Gastrocnemius medialis (tissue), 4 donors: ENCODE measurements at regions not wholly inside any gene's neighbourhood (a gene's known extent, or its start where the extent isn't known, plus 50 kb on each side); places are given as distances from the start of the nearest gene placed in this dataset.

Source experiments
- CTCF ChIP-seq, 5 experiments: fragments of 450-650 bp in 3 of 5; fragments of 200-600 bp in 2 of 5; sonication (generic) in 2 of 5; IDR thresholded peaks in 4 of 5; conservative IDR thresholded peaks in 1 of 5; 1 replicate in 4 of 5; 2 replicates in 1 of 5; pipeline ENCODE4 v1.5.1; 2016 to 2019; ENCODE audit warnings: antibody characterized with exemption in 5 of 5, mild to moderate bottlenecking in 3 of 5, moderate library complexity in 3 of 5
- POLR2A ChIP-seq, 2 donors: fragments of 450-650 bp; IDR thresholded peaks; one replicate each; pipeline ENCODE4 v1.6.1; 2017; ENCODE audit warnings: antibody characterized with exemption in 2 of 2, mild to moderate bottlenecking in 2 of 2, moderate library complexity in 2 of 2

GRCh38 chrX:7771788-7772438, 71.1 kb upstream of the VCX start:
- no peak for TF ChIP-seq CTCF (IDR thresholded peaks at IDR 0.05 in 4 of 5, conservative IDR thresholded peaks at IDR 0.05 in 1 of 5)
- no peak for TF ChIP-seq POLR2A (IDR thresholded peaks at IDR 0.05)
